Keratinocyte (primary cell): ENCODE measurements at regions not wholly inside any gene's neighbourhood (a gene's known extent, or its start where the extent isn't known, plus 50 kb on each side); places are given as distances from the start of the nearest gene placed in this dataset.

Source experiments
- DNase-seq: peaks from one replicate; pipeline ENCODE4 v3.0.0-alpha.2; 2011; ENCODE audit warnings: low read depth, missing footprints, low spot score
- FAIRE-seq: peaks from 2 replicates; lab custom pipeline; 2011; peaks lifted over from hg19 to GRCh38; lab: Jason Lieb, UNC
- H2AFZ ChIP-seq: 2 replicates; pipeline ENCODE4 v1.6.0; 2012; ENCODE audit warnings: low read length, control low read depth, inconsistent platforms; ENCODE audit not compliant: control insufficient read depth
- H3K27ac ChIP-seq: 2 replicates; pipeline ENCODE4 v1.5.1; 2011; ENCODE audit warnings: low read length; ENCODE audit not compliant: control insufficient read depth, insufficient read depth
- H3K27me3 ChIP-seq: 3 replicates; pipeline ENCODE4 v1.6.0; 2011; ENCODE audit warnings: low read length; ENCODE audit not compliant: control insufficient read depth, insufficient read depth; ENCODE audit errors: extremely low read depth
- H3K36me3 ChIP-seq, 2 experiments: 2 replicates in 1 of 2; 3 replicates in 1 of 2; pipeline ENCODE4 v1.5.1; 2011; ENCODE audit warnings: low read length in 2 of 2, mild to moderate bottlenecking in 1 of 2; ENCODE audit not compliant: control insufficient read depth in 2 of 2, insufficient read depth in 2 of 2; ENCODE audit errors: extremely low read depth in 1 of 2
- H3K4me1 ChIP-seq: 3 replicates; pipeline ENCODE4 v1.5.1; 2011; ENCODE audit warnings: low read length; ENCODE audit not compliant: control insufficient read depth, insufficient read depth; ENCODE audit errors: extremely low read depth
- H3K4me2 ChIP-seq: 3 replicates; pipeline ENCODE4 v1.6.0; 2011; ENCODE audit warnings: low read depth, low read length; ENCODE audit not compliant: control insufficient read depth, insufficient read depth; ENCODE audit errors: extremely low read depth
- H3K4me3 ChIP-seq, 3 experiments: fragments of 200-600 bp in 1 of 3; sonication (generic) in 1 of 3; 2 replicates in 2 of 3; 3 replicates in 1 of 3; pipeline ENCODE4 v1.5.1; 2011 to 2016; ENCODE audit warnings: low read length in 3 of 3, mild to moderate bottlenecking in 3 of 3, control low read depth in 2 of 3, inconsistent platforms in 1 of 3, low read depth in 1 of 3, mixed read lengths in 1 of 3, mixed run types in 1 of 3, moderate library complexity in 1 of 3; ENCODE audit not compliant: control insufficient read depth in 2 of 3, insufficient read depth in 2 of 3; ENCODE audit errors: extremely low read depth in 1 of 3
- H3K79me2 ChIP-seq: 2 replicates; pipeline ENCODE4 v1.6.0; 2012; ENCODE audit warnings: low read length; ENCODE audit not compliant: control insufficient read depth, insufficient read depth
- H3K9ac ChIP-seq: 3 replicates; pipeline ENCODE4 v1.6.0; 2011; ENCODE audit warnings: low read length; ENCODE audit not compliant: control insufficient read depth, insufficient read depth; ENCODE audit errors: extremely low read depth
- H3K9me1 ChIP-seq: 3 replicates; pipeline ENCODE4 v1.6.0; 2011; ENCODE audit warnings: low read length; ENCODE audit not compliant: control insufficient read depth, insufficient read depth; ENCODE audit errors: extremely low read depth
- H3K9me3 ChIP-seq: 2 replicates; pipeline ENCODE4 v1.5.1; 2012; ENCODE audit warnings: low read depth, low read length; ENCODE audit not compliant: control insufficient read depth
- H4K20me1 ChIP-seq: 3 replicates; pipeline ENCODE4 v1.6.0; 2011; ENCODE audit warnings: low read length; ENCODE audit not compliant: control insufficient read depth, insufficient read depth; ENCODE audit errors: extremely low read depth
- CTCF ChIP-seq, 3 experiments: IDR thresholded peaks in 1 of 3; conservative IDR thresholded peaks in 1 of 3; optimal IDR thresholded peaks in 1 of 3; 2 replicates in 2 of 3; 3 replicates in 1 of 3; pipeline versions ENCODE3 to v1.5.1; 2011; ENCODE audit warnings: low read length in 3 of 3, mild to moderate bottlenecking in 3 of 3, moderate library complexity in 2 of 3, control low read depth in 1 of 3, inconsistent platforms in 1 of 3; ENCODE audit not compliant: insufficient read depth in 2 of 3; ENCODE audit errors: extremely low read depth in 1 of 3
- EZH2 ChIP-seq: IDR thresholded peaks from one replicate; pipeline ENCODE4 v1.6.1; 2012; ENCODE audit warnings: inconsistent platforms, mild to moderate bottlenecking, low read length, moderate library complexity
- dilution Hi-C: fragments of 300-500 bp; cut with MboI; formaldehyde crosslinking; loops from one replicate; pipeline ENCODE4 v1.7.0; 2020; ENCODE audit warnings: low sequenced_read_pairs; ENCODE audit not compliant: extremely low pct_ligation_motif_present

GRCh38 chr18:67818432-67818831 lies 301.9 kb upstream of the DSEL start:
- Histone ChIP-seq H2AFZ (no peak overlapping the region), H3K27ac (no peak overlapping the region), H3K79me2 (no peaks in the 10 kb centered on the region), H3K9ac (no peak overlapping the region), H3K4me1 (no peaks in the 10 kb centered on the region), H3K36me3 (no peaks in the 10 kb centered on the region), H3K9me3 (no peaks in the 10 kb centered on the region), H3K4me2 (no peak overlapping the region), H3K27me3 (no peaks in the 10 kb centered on the region), H3K4me3 (no peak overlapping the region), H3K9me1 (no peaks in the 10 kb centered on the region), H4K20me1 (no peaks in the 10 kb centered on the region)
- DNase-seq = no peak
- dilution Hi-C loops = no loop called here
- FAIRE-seq = no peak
- TF ChIP-seq EZH2 = no peak
- no peak for TF ChIP-seq CTCF (optimal IDR thresholded peaks at IDR 0.05 in 1 of 3, IDR thresholded peaks at IDR 0.05 in 1 of 3, conservative IDR thresholded peaks at IDR 0.05 in 1 of 3; ENCODE audit: extremely low read depth in 1 of 3, insufficient read depth in 2 of 3, low read length in 3 of 3)

- no peak for FAIRE-seq
Measured at GRCh38 chr18:67815280-67815679, 298.8 kb upstream of the DSEL start.

More at GRCh38 chr18:67815280-67815679, 298.8 kb upstream of the DSEL start:
- H2AFZ ChIP-seq = no peak overlapping the region
- H3K4me1 ChIP-seq = no peaks in the 10 kb centered on the region
- no peak for DNase-seq
- TF ChIP-seq CTCF (optimal IDR thresholded peaks at IDR 0.05 in 1 of 3, IDR thresholded peaks at IDR 0.05 in 1 of 3, conservative IDR thresholded peaks at IDR 0.05 in 1 of 3; ENCODE audit: extremely low read depth in 1 of 3, insufficient read depth in 2 of 3, low read length in 3 of 3) = no peak
- TF ChIP-seq EZH2 = no peak
- no peaks in the 10 kb centered on the region for H3K9me3 ChIP-seq
- no peak overlapping the region for H3K27ac ChIP-seq
- H3K4me3 ChIP-seq = no peak overlapping the region
- no peak overlapping the region for H3K9ac ChIP-seq
- H3K9me1 ChIP-seq = no peaks in the 10 kb centered on the region
- no peaks in the 10 kb centered on the region for H4K20me1 ChIP-seq
- H3K4me2 ChIP-seq = no peak overlapping the region
- dilution Hi-C loops = no loop called here
- H3K36me3 ChIP-seq = no peaks in the 10 kb centered on the region
- H3K79me2 ChIP-seq = no peaks in the 10 kb centered on the region
- no peaks in the 10 kb centered on the region for H3K27me3 ChIP-seq
